EH (cell line): ENCODE measurements at regions not wholly inside any gene's neighbourhood (a gene's known extent, or its start where the extent isn't known, plus 50 kb on each side); places are given as distances from the start of the nearest gene placed in this dataset.

Experiments used
- DNase-seq: peaks from one replicate; pipeline ENCODE4 v3.0.0-alpha.2; 2015; ENCODE audit warnings: low read depth

DNA sequence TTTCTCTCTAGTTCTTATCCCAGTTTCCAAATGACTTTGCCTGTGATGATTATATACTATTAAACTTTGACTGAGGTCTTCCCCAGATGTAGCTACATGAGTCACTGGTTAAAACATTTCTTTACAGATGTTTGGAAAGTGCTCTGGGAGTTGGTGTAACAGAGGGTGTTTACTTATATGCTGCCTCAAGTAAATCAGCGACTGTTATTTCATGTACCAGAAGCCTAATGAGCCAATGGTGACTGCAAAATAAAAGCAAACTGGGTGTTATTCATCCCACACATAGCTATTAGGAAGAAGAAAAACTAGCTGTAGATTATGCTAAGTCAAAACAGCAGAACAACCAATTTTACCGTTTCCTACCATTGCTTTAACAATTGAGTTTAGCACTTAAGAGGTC, 929.7 kb upstream of the SEMA6A start:
- DNase-seq: peak; percentile 4

DNA sequence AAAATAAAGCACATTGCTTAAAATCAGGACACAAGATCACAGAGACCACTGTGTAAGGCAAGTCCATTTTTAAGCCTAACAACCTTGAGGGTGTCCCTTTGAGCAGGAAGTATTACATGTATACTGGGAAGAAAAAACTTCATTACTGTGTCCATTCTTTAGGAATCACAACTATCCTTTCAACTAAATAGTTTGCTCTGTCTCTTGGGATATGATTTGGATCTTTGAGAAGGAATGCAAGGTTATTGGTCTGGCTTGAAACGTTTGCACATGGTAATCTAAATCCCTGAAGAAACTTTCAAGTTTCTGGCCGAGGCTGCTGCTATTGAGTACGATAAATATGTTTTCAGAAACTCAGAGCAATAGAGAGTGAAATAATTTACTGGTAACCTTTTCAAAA, 923.0 kb upstream of the SEMA6A start:
- no peak for DNase-seq

DNA sequence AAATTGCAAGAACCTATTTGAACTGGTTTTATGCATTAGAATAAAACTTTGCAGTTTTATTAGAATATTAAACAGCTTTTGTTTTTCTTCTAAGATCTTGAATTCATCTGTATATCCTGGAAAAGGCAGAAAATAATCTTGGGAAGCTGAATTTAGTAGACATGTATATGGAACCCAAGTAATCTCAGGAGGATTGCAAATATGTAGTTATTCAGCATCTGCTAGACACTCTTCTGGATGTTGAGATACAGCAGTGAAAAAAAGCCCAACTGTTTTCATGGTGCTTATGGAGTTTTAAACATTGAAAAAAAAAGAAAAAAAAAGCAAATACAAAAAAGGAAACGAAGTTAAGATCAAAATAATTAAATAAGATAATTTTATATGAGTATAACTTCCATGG, 922.2 kb upstream of the SEMA6A start:
- no peak for DNase-seq

DNA sequence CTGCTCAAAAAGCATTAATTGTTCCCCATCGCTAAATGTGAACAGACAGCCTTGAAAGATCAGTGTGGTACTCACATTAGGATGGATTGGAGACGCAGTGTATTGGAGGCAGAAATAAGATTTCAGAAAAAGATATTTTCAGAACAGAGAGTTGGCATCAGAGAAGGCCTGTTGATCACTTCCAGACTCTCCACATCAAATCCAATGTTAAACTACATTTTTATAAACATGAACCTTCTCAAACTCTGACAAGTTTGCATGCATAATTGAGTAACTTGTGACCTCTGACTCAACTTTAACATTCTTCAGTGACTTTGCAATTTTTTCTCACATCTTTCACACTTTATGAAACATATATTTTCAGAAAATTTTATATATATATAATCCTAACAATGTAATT, 919.6 kb upstream of the SEMA6A start:
- DNase-seq: peak; percentile 21

DNA sequence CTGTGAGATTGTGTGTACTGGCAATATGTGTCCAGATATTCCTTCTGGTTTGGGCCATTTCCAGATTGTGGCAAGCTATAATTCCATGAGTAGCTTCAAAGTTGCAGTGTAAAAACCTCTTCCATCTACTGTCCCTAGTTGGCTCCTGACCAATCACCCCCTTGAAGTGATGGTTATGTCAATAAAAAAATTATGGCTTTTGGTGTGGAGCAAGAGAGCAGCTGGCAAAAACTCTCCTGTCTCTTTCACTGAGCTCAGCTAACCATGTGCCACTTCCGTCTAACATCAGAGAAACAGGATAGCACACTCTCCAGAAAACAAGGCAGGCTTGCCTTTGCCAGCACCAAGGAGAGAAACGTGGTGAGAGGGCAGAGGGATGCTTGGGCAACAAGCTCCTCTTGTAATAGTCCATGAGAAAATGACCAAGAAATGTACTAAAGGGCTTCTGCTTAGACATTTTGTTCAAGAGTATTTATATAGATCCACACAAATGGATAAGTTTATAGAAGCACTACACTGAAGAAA, 914.4 kb upstream of the SEMA6A start:
- peak; percentile 11 for DNase-seq

DNA sequence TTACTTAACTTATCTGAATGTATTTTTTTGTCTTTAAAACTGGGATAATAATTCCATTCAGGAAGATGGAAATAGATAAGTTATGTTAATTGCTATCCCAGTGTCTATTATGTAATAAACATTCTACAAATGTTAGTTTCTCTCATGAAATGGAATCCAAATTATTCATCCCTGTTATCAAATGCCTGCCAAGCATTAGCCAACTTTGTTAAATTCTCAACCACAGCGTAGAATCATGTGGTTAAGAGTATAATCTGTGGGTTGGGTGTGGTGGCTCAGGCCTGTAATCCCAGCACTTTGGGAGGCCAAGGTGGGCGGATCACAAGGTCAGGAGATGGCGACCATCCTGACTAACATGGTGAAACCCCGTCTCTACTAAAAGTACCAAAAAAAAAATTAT, 912.9 kb upstream of the SEMA6A start:
- DNase-seq: peak; percentile 9

DNA sequence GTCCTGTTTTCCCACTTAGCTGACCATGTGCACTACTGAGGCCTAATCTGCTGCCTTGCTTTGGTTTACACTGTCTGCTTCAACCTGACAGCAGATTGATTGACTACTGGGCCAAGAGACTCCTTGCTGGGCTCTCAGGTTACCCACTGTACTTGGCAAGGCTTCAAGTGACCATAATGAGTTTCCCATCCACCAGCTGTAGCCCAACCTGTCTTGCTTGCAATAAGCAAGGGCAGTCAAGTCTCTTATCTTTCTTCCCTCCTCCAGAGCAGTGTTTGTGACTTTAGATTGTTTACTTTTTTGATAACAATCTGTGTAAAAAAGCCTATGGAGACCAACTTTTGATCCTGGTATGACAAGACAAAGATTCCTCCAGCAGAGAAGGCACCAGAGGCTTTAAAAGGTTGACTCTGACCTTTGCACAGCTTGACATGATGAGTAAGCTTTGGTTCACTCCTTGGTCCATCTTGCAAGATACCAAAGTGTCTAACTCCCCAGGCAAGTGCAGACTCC, 912.3 kb upstream of the SEMA6A start:
- peak; percentile 29 for DNase-seq

DNA sequence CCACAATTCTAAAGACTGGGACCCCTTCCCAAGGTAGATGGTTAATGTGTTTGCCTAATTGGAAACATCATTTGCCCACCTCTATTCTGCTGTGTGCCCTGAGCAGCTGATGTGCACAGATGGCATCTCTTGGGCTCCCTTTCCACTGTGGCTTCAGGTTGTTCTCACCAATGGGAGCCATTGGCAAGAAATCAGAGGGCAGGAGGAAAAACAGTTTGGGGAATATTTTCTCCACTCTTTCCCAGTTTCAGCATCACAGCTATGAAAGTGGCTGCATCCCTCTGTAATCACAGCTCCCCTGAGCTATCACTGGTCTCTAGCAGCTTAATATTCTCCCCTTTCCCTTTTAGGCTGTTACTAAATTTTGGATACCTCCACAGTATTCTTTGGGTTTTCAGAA, 911.6 kb upstream of the SEMA6A start:
- no peak for DNase-seq

DNA sequence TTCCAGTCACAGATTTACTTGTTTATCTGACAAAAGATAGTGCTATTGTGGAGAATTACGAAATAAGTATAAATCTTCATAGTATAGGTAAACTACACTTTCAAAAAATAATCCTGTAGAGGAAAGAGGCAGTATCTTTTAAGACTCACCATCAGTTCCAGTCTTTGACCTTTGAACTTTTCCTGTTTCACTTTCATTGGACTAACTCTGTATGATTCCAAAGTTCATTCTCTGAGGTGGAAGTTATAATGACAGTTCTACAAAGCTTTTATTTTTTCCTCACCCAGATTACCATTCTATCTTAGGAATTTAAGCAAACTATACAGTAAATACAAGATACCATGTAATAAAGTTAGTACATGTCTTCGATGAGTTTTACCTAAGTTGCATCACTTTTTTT, 901.3 kb upstream of the SEMA6A start:
- DNase-seq: no peak

DNA sequence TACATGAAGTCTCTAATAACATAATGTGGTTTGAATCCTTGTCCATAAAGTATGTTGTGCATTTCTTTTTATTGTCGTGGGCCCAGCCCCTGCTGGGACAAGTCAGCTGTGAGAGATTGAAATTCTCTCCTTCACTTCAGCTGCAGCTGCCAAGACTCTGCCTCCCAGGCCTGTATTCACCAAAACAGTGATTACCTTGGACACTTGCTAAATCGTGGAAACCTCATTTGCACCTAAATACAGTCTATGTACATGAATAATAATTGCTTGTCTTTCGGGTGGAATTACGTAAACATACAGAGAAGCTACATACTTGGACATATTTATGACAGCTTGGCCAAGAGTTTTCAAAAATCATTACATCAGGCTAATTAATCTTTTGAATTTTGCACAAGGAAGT, 898.5 kb upstream of the SEMA6A start:
- DNase-seq: no peak

DNA sequence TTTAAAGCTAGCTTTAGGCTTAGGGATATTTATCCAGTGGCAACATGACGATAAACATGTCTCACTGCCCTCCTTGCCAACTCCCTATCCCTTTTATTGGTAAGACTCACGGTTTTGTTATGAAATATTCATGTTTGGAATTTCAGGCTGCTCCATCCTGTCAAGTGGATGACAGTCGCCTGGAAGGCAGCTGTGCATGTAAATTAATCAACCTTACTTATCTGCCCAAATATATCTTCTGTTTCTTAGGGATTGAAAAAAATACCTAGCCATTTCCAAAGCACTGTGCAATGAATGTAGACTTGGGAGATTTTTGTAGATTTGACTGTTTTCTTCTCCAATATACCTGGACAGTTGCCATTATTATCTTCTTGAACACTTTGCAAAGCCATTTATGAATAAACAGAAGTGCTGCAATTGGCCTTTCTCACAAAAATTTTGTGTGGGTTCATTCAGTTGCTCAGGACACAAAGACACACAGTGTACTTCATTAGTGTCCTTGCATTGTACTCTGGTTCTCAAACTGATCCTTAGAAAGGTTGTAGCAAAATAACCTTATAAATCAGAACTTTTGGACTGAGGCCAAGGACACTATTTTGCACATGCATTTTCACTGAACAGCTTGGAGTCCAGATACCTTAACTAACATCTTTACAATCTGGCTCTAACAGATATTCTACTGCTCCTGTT, 889.4 kb upstream of the SEMA6A start:
- no peak for DNase-seq

DNA sequence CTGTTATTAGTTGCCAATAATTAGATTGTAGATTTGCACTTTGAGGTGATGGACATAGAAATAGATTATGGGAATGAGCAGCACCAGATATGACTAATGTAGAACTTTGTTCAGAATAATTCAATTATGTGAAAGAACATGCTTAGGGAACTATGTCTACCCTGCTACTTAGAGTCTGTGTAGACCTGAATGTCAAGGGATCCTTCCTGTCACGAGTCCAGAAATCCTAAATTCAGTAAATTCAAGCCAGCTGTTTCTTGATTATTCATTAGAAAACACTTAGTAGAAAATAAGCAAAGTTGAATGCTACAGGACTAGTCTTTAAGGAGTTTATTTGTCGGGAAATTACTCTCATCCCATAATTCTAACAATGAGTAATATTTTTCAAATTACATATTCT, 887.3 kb upstream of the SEMA6A start:
- no peak for DNase-seq

DNA sequence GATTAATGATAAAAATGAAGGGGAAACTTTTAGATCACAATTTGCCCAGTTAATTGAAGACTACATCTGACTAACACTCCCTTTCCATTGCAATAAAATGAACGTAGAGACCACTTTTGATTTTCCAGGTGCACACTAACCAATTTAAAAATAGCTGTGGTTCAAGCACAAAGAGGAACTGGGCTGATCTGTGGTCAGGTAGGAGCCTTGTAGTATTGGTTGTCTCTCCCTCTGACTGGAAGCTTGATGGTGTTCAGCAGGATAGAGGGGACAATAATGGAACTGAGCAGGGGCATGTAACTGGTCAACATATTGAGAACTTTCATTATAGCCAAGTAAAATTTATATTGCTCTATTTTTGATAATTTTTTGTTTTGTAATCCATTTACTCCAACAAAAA, 886.8 kb upstream of the SEMA6A start:
- no peak for DNase-seq

DNA sequence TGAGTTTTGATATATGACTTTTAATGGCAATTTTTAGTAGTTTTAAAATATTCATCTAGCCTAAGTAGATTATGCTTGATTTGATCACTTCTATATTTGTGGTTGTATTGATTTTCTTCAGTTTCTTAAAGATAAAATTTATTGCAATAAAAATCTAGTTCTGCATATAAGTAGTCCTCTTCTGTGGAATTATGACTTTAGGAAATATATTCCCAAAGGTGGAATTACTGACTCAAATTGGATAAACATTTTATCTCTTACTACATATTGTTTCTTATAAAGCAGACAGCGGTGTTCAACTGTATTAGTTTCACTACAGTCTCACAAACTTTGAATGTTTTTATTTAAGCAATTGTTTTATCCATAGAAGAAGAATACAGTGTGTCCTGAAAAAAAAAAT, 883.0 kb upstream of the SEMA6A start:
- DNase-seq: no peak

DNA sequence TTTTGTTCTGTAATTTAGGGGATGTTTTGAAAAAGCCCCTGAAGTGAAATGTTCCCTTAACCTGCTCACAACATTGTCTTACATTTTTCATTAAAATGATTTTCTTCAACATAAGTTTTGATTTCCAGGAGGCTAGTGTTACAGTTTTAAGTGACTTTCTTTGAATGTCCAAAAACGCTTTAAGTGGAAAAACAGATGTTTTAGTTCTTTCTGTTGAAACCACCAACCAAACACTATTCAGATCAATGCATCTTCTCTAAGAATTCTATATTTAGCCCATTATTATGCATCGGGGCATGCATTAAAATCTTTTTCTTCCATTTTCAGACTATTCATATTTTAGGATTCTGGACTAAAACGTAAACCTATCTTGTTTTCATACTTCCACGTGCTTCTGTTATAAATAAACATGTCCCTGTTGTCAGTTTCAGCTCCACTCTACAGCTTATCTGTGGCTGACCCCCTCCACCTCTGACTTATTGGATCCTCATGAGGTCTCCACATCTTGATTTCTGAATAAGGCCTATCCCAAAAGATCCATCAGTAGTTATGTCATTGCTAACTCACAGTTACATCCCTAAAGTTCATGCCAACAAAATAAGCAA, 882.3 kb upstream of the SEMA6A start:
- DNase-seq: no peak

DNA sequence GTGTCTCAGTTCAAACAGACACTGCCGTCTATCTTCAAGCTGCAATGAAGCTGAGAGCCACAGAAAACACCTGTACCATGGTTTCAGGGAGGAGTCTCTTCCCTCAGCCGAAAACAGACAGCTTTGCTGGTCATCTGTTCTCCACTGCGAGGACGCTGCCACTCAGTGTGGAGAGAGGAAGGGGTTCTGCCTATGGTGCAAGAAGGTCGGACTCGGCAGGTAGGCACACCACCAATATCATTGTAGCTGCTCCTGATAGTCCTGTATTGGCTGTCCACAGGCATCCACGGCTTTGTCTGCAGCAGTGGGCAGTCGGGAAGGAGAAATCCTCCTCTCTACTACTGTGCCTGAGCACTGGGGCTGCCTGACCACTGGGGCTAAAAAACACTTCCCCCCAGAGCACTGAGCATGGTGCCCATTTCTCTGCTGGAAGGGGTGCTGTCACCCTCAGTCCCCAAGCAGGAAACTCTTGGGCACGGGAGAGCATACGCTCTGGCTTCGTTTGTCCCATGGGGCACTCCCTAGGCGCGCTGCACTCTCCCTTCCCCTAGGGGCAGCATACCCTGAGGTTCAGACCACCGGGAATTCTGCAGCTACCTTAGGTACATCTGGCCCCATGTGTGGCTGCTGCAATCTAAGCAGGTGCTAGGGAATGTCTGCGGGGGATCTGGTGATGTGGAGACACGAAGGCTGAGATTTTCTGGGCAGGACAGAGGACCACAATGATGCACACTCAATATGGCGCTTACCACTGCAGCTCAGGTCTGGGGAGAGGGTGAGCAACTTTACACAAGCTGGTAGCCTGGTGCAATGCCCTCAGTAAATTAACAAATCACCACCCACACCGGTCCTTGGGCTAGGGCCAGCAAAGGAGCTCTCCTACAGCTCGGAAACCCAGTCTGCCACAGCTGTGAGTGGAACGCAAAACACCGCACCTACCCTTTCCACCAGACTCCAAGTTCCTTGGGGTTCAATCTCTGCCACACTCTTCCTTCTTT, 880.9 kb upstream of the SEMA6A start:
- DNase-seq: no peak

DNA sequence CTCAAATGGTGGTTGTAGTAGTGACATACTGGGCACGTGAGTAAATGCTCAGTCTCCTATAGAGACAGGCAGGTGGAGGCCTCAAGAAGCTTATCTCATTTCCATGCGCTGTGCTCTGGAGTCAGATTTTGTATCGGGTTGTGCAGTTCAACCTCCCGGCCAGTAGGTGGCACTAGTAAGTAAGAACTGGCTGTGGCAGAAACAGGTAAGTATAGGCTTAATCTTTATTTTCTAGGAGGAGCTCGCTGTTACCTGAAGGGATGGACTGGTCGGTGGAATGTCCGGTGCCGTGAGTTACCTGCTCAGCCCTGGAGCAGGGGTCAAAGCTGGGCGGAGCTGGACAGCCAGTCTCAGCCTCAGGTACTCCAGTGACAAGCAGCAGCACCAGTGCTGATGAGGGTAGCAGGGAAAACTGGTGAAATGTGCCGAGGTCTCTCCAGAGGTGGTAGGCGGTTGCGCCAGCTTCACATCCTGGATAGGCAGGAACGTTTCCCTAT, 880.1 kb upstream of the SEMA6A start:
- peak; percentile 44 for DNase-seq

DNA sequence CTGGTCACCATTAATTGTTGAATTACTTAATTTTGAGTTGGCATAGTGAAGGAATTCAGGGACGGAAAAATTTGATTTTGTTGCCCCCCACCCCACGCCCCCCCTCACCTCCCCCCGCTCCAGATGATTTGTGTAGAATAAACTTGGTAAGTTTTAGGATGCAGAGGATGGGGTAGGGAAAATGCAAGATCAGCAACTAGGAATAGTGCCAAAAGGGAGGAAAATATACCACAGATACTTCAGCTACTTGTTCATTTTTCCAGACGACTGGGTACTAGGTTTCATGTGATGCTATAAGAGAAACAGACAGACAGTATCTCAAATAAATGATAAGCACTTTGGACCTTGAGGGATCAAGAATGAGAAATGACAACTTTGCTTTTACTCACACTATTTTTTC, 862.2 kb upstream of the SEMA6A start:
- no peak for DNase-seq

DNA sequence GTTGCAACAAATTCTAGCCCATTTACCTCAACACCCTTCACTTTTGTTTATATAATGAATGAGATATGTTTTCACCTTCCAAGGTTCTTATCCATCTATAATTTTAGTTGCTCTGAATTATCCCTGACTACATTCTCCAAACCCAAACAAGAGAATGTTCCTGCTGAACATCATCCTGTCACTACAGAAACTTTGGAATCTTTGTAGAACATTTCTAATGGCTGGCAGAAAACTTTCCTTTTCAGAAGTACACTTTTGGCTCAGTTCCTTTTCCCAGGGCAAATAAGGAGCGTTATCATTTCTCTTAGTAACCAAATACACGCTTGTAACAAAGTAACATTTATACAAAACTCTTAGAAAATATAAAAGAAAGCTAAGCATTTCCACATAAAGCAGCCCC, 860.6 kb upstream of the SEMA6A start:
- no peak for DNase-seq

DNA sequence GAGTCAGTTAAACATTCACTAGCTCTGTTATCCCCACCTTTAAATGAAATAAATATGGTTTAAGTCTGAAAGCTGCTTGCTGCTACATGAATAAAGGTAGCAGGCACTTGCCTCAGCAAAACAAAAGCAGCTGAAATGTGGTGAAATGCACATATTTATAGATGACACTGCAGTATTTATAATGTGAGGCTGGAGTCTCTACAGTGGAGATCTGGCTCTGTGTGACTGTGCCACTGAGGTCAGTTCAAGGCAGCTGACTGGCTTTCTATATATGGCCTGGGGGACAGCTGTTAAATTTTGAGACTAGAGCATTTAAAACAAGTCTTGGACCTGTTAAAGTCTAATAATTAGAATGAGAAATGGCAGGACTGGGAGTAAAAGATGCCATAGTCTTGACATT, 859.6 kb upstream of the SEMA6A start:
- no peak for DNase-seq

DNA sequence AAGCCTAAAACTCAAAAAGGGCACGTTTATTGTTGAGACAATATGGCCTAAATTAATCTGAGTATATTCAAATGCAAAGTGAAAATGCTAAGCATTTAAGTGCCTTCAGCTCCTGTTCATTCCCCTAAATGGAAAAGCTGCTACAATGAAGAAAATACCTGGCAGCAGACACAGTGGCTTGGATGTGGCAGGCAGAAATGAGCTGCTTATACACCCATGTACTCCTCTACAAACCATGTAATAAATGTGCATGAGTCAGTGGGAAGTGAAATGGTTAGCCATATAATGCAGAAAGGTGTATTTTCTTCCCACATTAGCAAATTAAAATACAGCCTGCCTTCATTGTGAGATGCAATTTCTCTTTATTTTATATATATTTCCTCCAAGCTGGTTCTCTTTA, 859.2 kb upstream of the SEMA6A start:
- DNase-seq: no peak

DNA sequence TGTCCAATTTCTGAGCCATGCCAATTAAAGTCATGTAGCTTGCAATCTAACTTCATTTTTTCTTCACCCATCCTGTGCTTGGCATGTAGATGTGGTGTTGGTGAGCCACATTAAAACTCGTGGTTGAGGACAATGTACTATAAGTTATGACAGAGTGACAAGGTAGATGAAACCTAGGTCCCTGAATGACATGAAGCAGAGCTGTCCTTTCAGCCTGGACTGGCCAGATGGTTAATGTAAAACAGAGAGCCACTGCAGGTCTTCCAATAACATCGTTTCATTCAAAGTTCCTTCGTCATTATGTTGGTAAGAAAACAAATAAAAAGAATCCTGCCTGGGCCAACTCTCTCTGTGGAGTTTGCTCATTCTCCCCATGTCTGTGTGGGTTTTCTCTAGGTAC, 856.5 kb upstream of the SEMA6A start:
- no peak for DNase-seq
